ENCODE measurements at regions not wholly inside any gene's neighbourhood (a gene's known extent, or its start where the extent isn't known, plus 50 kb on each side); places are given as distances from the start of the nearest gene placed in this dataset.

DNA sequence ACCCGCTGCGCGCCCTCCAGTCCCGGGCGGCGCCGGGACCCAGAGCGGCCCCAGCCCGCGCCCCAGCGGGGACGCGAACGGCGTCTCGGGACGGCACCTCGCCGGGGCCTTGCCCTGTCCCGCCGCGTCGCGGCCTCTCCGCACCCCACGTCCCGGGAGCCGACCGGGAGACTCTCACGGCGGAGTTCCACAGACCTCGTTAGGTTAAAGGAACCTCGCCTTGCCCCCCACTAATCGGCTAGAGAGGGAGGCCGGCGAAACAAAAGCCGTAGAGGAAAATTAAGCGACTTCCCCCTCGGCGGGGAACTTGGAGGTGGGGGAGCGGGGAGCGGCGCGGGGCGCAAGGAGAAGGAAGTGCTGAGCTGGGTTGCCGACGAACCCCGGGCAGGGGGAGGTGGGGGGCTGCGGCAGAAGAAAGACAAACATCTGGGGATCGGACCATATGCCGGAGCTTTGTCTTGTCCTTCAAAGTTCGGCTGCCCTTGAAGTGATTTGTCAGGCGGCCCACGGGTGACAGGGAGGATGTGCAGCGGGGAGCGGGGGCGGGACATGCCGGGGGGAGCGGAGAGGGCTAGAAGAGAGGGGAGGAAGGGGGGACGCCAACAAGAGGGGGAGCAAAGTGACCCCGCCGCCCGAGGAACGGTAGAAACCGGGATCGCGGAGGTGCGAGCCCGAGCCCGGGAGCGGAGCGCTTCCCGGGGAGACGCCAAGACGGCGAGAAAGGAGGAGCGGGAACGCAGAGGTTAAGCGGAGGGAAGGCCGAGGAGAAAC lies 120.0 kb upstream of the RRP15 start:
- H3K9me3 Mint-ChIP-seq, result no peaks in the 10 kb centered on the region
- peak overlapping the region; percentile 12 for H3K27ac Mint-ChIP-seq
- TF ChIP-seq, protein P1, sequence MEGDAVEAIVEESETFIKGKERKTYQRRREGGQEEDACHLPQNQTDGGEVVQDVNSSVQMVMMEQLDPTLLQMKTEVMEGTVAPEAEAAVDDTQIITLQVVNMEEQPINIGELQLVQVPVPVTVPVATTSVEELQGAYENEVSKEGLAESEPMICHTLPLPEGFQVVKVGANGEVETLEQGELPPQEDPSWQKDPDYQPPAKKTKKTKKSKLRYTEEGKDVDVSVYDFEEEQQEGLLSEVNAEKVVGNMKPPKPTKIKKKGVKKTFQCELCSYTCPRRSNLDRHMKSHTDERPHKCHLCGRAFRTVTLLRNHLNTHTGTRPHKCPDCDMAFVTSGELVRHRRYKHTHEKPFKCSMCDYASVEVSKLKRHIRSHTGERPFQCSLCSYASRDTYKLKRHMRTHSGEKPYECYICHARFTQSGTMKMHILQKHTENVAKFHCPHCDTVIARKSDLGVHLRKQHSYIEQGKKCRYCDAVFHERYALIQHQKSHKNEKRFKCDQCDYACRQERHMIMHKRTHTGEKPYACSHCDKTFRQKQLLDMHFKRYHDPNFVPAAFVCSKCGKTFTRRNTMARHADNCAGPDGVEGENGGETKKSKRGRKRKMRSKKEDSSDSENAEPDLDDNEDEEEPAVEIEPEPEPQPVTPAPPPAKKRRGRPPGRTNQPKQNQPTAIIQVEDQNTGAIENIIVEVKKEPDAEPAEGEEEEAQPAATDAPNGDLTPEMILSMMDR (IDR thresholded peaks at IDR 0.05; ENCODE audit: unreplicated experiment), result no peak
- DNase-seq (ENCODE audit: low spot score in 2 of 2, unreplicated experiment in 2 of 2), result peak in 1 of 2 experiments; percentile 46
- H3K4me1 Mint-ChIP-seq, result peaks cover 13% of the 10 kb centered on the region
- peaks cover 81% of the 10 kb centered on the region for H3K27me3 Mint-ChIP-seq (ENCODE audit: low read depth)
- H3K4me3 Mint-ChIP-seq, result peak overlapping the region; percentile 65
- no peaks in the 10 kb centered on the region for H3K36me3 Mint-ChIP-seq

DNA sequence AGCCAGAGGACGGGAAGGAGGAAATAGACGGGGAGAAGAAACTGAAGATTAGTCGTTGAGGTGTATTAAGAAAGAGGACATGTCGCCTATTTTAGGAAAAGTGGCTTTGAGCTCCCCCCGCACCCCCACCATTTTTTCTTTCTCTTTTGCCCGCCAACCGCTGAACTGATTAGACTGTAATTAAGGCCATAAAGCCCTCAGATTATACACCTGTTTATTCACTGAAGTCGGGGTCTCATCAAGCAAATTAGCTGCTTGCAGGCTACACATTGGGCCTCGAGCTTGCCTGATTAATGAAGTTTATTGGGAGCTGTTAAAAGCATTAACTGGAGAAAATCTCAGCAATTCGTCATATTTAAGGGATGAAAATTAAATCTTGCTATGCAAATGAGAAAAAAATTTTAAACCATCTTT lies 119.4 kb upstream of the RRP15 start:
- peak overlapping the region; percentile 65 for H3K4me3 Mint-ChIP-seq
- H3K9me3 Mint-ChIP-seq, result no peaks in the 10 kb centered on the region
- peaks cover 77% of the 10 kb centered on the region for H3K27me3 Mint-ChIP-seq (ENCODE audit: low read depth)
- H3K4me1 Mint-ChIP-seq, result peaks cover 13% of the 10 kb centered on the region
- DNase-seq (ENCODE audit: low spot score in 2 of 2, unreplicated experiment in 2 of 2), result no peak
- peak overlapping the region; percentile 12 for H3K27ac Mint-ChIP-seq
- TF ChIP-seq, protein P1 (IDR thresholded peaks at IDR 0.05; ENCODE audit: unreplicated experiment), result no peak
- no peaks in the 10 kb centered on the region for H3K36me3 Mint-ChIP-seq

DNA sequence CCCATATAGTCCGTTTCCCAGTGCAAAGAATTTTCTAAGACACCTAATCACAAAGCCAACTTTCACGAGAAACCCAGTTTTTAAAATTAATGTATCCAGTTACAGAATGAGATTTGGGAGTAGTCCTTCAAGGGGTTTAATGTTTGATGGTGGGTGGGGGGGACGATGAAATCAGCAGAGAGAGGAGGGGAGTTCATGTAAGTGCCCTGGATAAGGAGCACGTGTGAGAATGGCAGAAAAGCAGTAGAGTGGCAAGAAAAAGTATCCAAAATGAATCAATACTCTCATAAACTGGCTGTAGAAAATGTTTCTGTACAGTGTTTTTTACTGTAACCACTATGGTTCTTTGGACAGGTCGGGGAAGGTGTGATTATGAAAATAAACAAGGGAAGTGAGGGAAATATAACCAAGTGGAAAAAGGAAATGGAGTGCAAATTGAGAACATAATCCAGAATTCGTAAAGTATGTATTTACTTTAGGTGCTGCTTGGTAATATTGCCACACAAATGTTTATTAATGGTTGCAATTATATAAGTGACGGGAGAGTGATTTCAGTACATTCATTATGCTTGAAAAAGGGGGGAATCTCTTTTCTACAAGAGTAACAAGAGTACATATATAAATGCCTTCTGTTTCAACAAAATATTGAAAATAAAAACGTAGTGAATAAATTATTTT lies 118.7 kb upstream of the RRP15 start:
- no peaks in the 10 kb centered on the region for H3K36me3 Mint-ChIP-seq
- peaks cover 78% of the 10 kb centered on the region for H3K27me3 Mint-ChIP-seq (ENCODE audit: low read depth)
- H3K4me1 Mint-ChIP-seq, result peaks cover 15% of the 10 kb centered on the region
- H3K4me3 Mint-ChIP-seq, result no peak overlapping the region
- H3K9me3 Mint-ChIP-seq, result no peaks in the 10 kb centered on the region
- TF ChIP-seq, protein P1 (IDR thresholded peaks at IDR 0.05; ENCODE audit: unreplicated experiment), result no peak
- no peak overlapping the region for H3K27ac Mint-ChIP-seq
- no peak for DNase-seq (ENCODE audit: low spot score in 2 of 2, unreplicated experiment in 2 of 2)

DNA sequence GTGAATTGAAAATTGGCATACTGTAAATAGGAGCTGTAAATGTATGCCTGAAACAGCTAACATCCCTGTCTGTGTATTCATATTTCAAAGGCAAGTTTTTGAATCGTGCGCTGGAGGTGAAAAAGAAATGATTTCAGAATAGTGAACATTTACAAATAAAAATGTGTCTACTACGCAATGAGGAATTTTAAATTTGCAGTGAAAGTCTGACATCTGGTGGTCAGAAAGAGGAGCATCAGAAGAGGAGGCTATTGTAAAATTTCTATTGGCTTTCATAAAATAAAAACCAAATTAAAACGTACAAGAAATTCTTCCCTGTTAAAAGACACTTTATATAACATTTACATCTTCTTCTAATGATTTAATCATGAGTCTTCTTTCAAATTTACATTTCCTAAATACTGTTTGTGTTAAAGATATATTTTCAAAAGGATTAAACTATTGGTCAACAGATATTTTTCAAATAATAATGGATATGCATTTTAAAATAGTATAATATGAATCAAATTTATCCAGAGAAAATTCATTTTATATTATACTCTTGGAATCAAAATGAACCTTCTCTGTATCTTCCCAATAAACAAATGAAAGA lies 113.7 kb upstream of the RRP15 start:
- H3K27me3 Mint-ChIP-seq (ENCODE audit: low read depth), result peaks cover 71% of the 10 kb centered on the region
- H3K4me3 Mint-ChIP-seq, result no peak overlapping the region
- H3K4me1 Mint-ChIP-seq, result peaks cover 2% of the 10 kb centered on the region

DNA sequence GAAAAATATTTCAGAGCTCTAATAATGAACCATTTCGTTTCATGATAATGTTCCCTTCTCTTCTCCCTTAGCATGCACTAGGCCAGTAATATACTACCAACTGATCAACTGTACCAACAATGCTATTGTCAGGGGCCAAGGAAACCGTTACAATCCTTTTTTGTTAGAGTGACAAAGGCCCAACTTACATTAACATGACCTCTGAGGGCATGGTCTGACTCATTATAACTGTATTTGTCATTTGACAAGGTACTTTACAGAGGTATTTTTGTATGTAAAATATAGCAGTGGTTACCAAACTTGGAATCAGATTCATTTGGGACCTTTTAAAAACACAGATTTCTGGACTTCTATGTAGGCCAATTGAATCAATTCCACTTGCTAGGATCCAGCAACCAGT lies 102.6 kb upstream of the RRP15 start:
- no peak overlapping the region for H3K4me3 Mint-ChIP-seq
- H3K4me1 Mint-ChIP-seq, result no peaks in the 10 kb centered on the region
- no peak for DNase-seq (ENCODE audit: low spot score in 2 of 2, unreplicated experiment in 2 of 2)
- no peaks in the 10 kb centered on the region for H3K36me3 Mint-ChIP-seq
- TF ChIP-seq, protein P1 (IDR thresholded peaks at IDR 0.05; ENCODE audit: unreplicated experiment), result no peak
- H3K9me3 Mint-ChIP-seq, result no peaks in the 10 kb centered on the region
- no peak overlapping the region for H3K27ac Mint-ChIP-seq
- peaks cover 58% of the 10 kb centered on the region for H3K27me3 Mint-ChIP-seq (ENCODE audit: low read depth)

More for the DNA sequence above, 113.7 kb upstream of the RRP15 start:
- H3K27ac Mint-ChIP-seq, result no peak overlapping the region
- no peaks in the 10 kb centered on the region for H3K9me3 Mint-ChIP-seq
- TF ChIP-seq, protein P1 (IDR thresholded peaks at IDR 0.05; ENCODE audit: unreplicated experiment), result peak; percentile 86
- no peaks in the 10 kb centered on the region for H3K36me3 Mint-ChIP-seq
- DNase-seq (ENCODE audit: low spot score in 2 of 2, unreplicated experiment in 2 of 2), result no peak

Measured in mesothelial cell of epicardium (in vitro differentiated cells).